ENCODE measurements at regions not wholly inside any gene's neighbourhood (a gene's known extent, or its start where the extent isn't known, plus 50 kb on each side); places are given as distances from the start of the nearest gene placed in this dataset.

GRCh38 chr4:23312686-23313085 is 577.2 kb downstream of the PPARGC1A start:
- in situ Hi-C loops (cut with HindIII; ENCODE audit: low pct_unique_long_range_greater_than_20kb, low sequenced_read_pairs) (no loop called here), intact Hi-C loops (cut with micrococcal nuclease; ENCODE audit: unreplicated experiment) (no loop called here)
- ChIA-PET CTCF (no interaction called here), POLR2A (no interaction called here)
- H3K4me3 ChIP-seq (ENCODE audit: low read depth in 2 of 2, low read length in 2 of 2): no peak overlapping the region
- H3K27ac ChIP-seq (ENCODE audit: low read length): no peak overlapping the region
- no peaks in the 10 kb centered on the region for H3K27me3 ChIP-seq (ENCODE audit: control insufficient read depth, insufficient read depth, low read length)
- BruUV-seq (replicated peaks): no TSS peak
- no peak for TF ChIP-seq POLR2AphosphoS5 (IDR thresholded peaks at IDR 0.05; ENCODE audit: low read depth, low read length)
- no peaks in the 10 kb centered on the region for H3K4me1 ChIP-seq (ENCODE audit: control insufficient read depth, insufficient read depth, low read length)
- no peaks in the 10 kb centered on the region for H3K36me3 ChIP-seq (ENCODE audit: control insufficient read depth, insufficient read depth, low read length)
- ATAC-seq: no peak
- no peak for DNase-seq (ENCODE audit: low read depth, low spot score)
- no peaks in the 10 kb centered on the region for H3K9me3 ChIP-seq (ENCODE audit: control insufficient read depth, insufficient read depth, low read depth, low read length)

- no peaks in the 10 kb centered on the region for H3K27me3 ChIP-seq (ENCODE audit: control insufficient read depth, insufficient read depth, low read length)
- no peaks in the 10 kb centered on the region for H3K4me1 ChIP-seq (ENCODE audit: control insufficient read depth, insufficient read depth, low read length)
- TF ChIP-seq TCF7L2 (IDR thresholded peaks at IDR 0.05; ENCODE audit: low read depth, low read length) (no peak), REST (IDR thresholded peaks at IDR 0.05; ENCODE audit: insufficient read depth in 1 of 2, low read depth in 2 of 2, low read length in 1 of 2) (no peak), POLR2AphosphoS5 (IDR thresholded peaks at IDR 0.05; ENCODE audit: low read depth, low read length) (no peak), CTCF (IDR thresholded peaks at IDR 0.05) (no peak), SIN3A (IDR thresholded peaks at IDR 0.05; ENCODE audit: borderline replicate concordance, insufficient read depth, low read depth, low read length) (no peak)
- H3K9me3 ChIP-seq (ENCODE audit: control insufficient read depth, insufficient read depth, low read depth, low read length): no peaks in the 10 kb centered on the region
- ChIA-PET POLR2A (no interaction called here), CTCF (no interaction called here)
- H3K27ac ChIP-seq (ENCODE audit: low read length): no peak overlapping the region
- H3K4me3 ChIP-seq (ENCODE audit: low read depth in 2 of 2, low read length in 2 of 2): no peak overlapping the region
- in situ Hi-C loops (cut with HindIII; ENCODE audit: low pct_unique_long_range_greater_than_20kb, low sequenced_read_pairs) (no loop called here), intact Hi-C loops (cut with micrococcal nuclease; ENCODE audit: unreplicated experiment) (no loop called here)
- ATAC-seq (no peak), DNase-seq (ENCODE audit: low read depth, low spot score) (no peak)
- BruUV-seq (replicated peaks): no TSS peak
- H3K36me3 ChIP-seq (ENCODE audit: control insufficient read depth, insufficient read depth, low read length): no peaks in the 10 kb centered on the region
Observed at GRCh38 chr4:23311983-23312382, 577.9 kb downstream of the PPARGC1A start.

GRCh38 chr4:23305026-23305425 is 584.8 kb downstream of the PPARGC1A start:
- no peaks in the 10 kb centered on the region for H3K36me3 ChIP-seq (ENCODE audit: control insufficient read depth, insufficient read depth, low read length)
- H3K4me3 ChIP-seq (ENCODE audit: low read depth in 2 of 2, low read length in 2 of 2): no peak overlapping the region; a peak in 1 of 4 replicates
- ATAC-seq (no peak), DNase-seq (ENCODE audit: low read depth, low spot score) (no peak)
- TF ChIP-seq CTCF (IDR thresholded peaks at IDR 0.05): no peak
- no peak for TF ChIP-seq REST (IDR thresholded peaks at IDR 0.05; ENCODE audit: insufficient read depth in 1 of 2, low read depth in 2 of 2, low read length in 1 of 2)
- no peak for TF ChIP-seq POLR2AphosphoS5 (IDR thresholded peaks at IDR 0.05; ENCODE audit: low read depth, low read length)
- no peak for TF ChIP-seq SIN3A (IDR thresholded peaks at IDR 0.05; ENCODE audit: borderline replicate concordance, insufficient read depth, low read depth, low read length)
- TF ChIP-seq TCF7L2 (IDR thresholded peaks at IDR 0.05; ENCODE audit: low read depth, low read length): no peak
- no peaks in the 10 kb centered on the region for H3K27me3 ChIP-seq (ENCODE audit: control insufficient read depth, insufficient read depth, low read length)
- POLR2A ChIA-PET: no interaction called here
- H3K9me3 ChIP-seq (ENCODE audit: control insufficient read depth, insufficient read depth, low read depth, low read length): no peaks in the 10 kb centered on the region
- no TSS peak for BruUV-seq (replicated peaks)
- H3K4me1 ChIP-seq (ENCODE audit: control insufficient read depth, insufficient read depth, low read length): no peaks in the 10 kb centered on the region
- H3K27ac ChIP-seq (ENCODE audit: low read length): no peak overlapping the region
- intact Hi-C loops (cut with micrococcal nuclease; ENCODE audit: unreplicated experiment) (no loop called here), in situ Hi-C loops (cut with HindIII; ENCODE audit: low pct_unique_long_range_greater_than_20kb, low sequenced_read_pairs) (no loop called here)
- CTCF ChIA-PET: no interaction called here
